Adrenal gland (tissue), 5 donors: ENCODE measurements at regions not wholly inside any gene's neighbourhood (a gene's known extent, or its start where the extent isn't known, plus 50 kb on each side); places are given as distances from the start of the nearest gene placed in this dataset.

Experiments used
- CTCF ChIP-seq, 6 experiments: fragments of 450-650 bp in 4 of 6; fragments of 200-600 bp in 2 of 6; sonication (generic) in 1 of 6; IDR thresholded peaks; 1 replicate in 5 of 6; 2 replicates in 1 of 6; pipeline versions ENCODE4 v1.5.1 to v1.8.0; 2016 to 2021; ENCODE audit warnings: antibody characterized with exemption in 6 of 6, mild to moderate bottlenecking in 2 of 6, moderate library complexity in 1 of 6
- POLR2A ChIP-seq, 2 donors: fragments of 450-650 bp; IDR thresholded peaks; one replicate each; pipeline ENCODE4 v1.6.1; 2017; ENCODE audit warnings: antibody characterized with exemption in 2 of 2, mild to moderate bottlenecking in 2 of 2, moderate library complexity in 1 of 2
- donor health status: DM: no; HTN: no; CAD: no.

GRCh38 chr17:71639865-71640264, 481.0 kb upstream of the SOX9 start:
- TF ChIP-seq POLR2A (IDR thresholded peaks at IDR 0.05), result no peak
- no peak for TF ChIP-seq CTCF (IDR thresholded peaks at IDR 0.05)
